Caco-2 (cell line): ENCODE measurements at regions not wholly inside any gene's neighbourhood (a gene's known extent, or its start where the extent isn't known, plus 50 kb on each side); places are given as distances from the start of the nearest gene placed in this dataset.

Experiments used
- BruUV-seq: library from RNA; stranded (reverse); fragments of 400-500 nt; replicated peaks from 2 replicates; lab custom pipeline; 2021; lab: Mats Ljungman, UMichigan
- CTCF ChIA-PET: fragments of 300-600 bp; sonication (Branson Sonifier 250); formaldehyde crosslinking; loops from one replicate; lab custom pipeline; 2022; ENCODE audit warnings: antibody characterized with exemption; lab: Charles Lee
- POLR2A ChIA-PET: fragments of 300-600 bp; sonication (Branson Sonifier 250); formaldehyde crosslinking; loops from one replicate; lab custom pipeline; 2022; ENCODE audit warnings: antibody characterized with exemption; lab: Charles Lee
- DNase-seq, 2 experiments: peaks; one replicate each; pipeline versions ENCODE4 v3.0.0 to v3.0.0-alpha.2; 2020 to 2022
- H3K27me3 ChIP-seq: replicated peaks from 2 replicates; pipeline ENCODE4 v1.6.0; 2011; ENCODE audit warnings: low read length; ENCODE audit not compliant: control insufficient read depth, insufficient read depth
- H3K36me3 ChIP-seq: 2 replicates; pipeline ENCODE4 v1.5.1; 2011; ENCODE audit warnings: low read length; ENCODE audit not compliant: control insufficient read depth, insufficient read depth
- H3K4me1 ChIP-seq: fragments of 250-450 bp; sonication (Bioruptor Pico); 2 replicates; pipeline ENCODE4 v1.5.1; 2020; ENCODE audit warnings: mild to moderate bottlenecking
- H3K4me3 ChIP-seq: 2 replicates; pipeline ENCODE4 v1.5.1; 2011; ENCODE audit warnings: low read depth, mild to moderate bottlenecking, control low read depth, low read length
- H3K9me3 ChIP-seq: fragments of 250-450 bp; sonication (Bioruptor Pico); 2 replicates; pipeline ENCODE4 v1.5.1; 2020; ENCODE audit warnings: mild to moderate bottlenecking, moderate library complexity
- H3K27ac Mint-ChIP-seq: one replicate; pipeline ENCODE4 v1.8.0; 2022; ENCODE audit warnings: mixed read lengths; ENCODE audit not compliant: unreplicated experiment
- H3K27me3 Mint-ChIP-seq: one replicate; pipeline ENCODE4 v1.8.0; 2022; ENCODE audit warnings: mixed read lengths; ENCODE audit not compliant: insufficient read depth, unreplicated experiment
- H3K36me3 Mint-ChIP-seq: one replicate; pipeline ENCODE4 v1.8.0; 2022; ENCODE audit warnings: mild to moderate bottlenecking, mixed read lengths; ENCODE audit not compliant: insufficient read depth, unreplicated experiment
- H3K4me1 Mint-ChIP-seq: one replicate; pipeline ENCODE4 v1.8.0; 2022; ENCODE audit warnings: low read depth, mixed read lengths; ENCODE audit not compliant: unreplicated experiment
- H3K4me3 Mint-ChIP-seq: one replicate; pipeline ENCODE4 v1.8.0; 2022; ENCODE audit warnings: mild to moderate bottlenecking, moderate library complexity, mixed read lengths; ENCODE audit not compliant: unreplicated experiment
- H3K9me3 Mint-ChIP-seq: one replicate; pipeline ENCODE4 v1.8.0; 2022; ENCODE audit warnings: mixed read lengths; ENCODE audit not compliant: unreplicated experiment
- intact Hi-C: fragments of 100-400 bp; cut with micrococcal nuclease; formaldehyde crosslinking; loops from one replicate; pipeline ENCODE4 v1.10.0; 2022; ENCODE audit not compliant: unreplicated experiment
- TF ChIP-seq, protein P1 (sequence below), 2 experiments: fragments of 200-600 bp in 1 of 2; IDR thresholded peaks; 1 replicate in 1 of 2; 2 replicates in 1 of 2; pipeline versions ENCODE4 v1.5.1 to v1.8.0; 2011 to 2022; ENCODE audit warnings: antibody characterized with exemption in 1 of 2, control low read depth in 1 of 2, inconsistent platforms in 1 of 2, low read depth in 1 of 2, low read length in 1 of 2, mild to moderate bottlenecking in 1 of 2, moderate library complexity in 1 of 2; ENCODE audit not compliant: insufficient read depth in 1 of 2, severe bottlenecking in 1 of 2, unreplicated experiment in 1 of 2

GRCh38 chr11:76721755-76722677 is 51.5 kb upstream of the LRRC32 start:
- ChIA-PET CTCF (interaction anchor here (0.6 to 2.2 kb wide), 39 partner anchors 9 to 711 kb away, joined by 3 to 56 read pairs (median 4); no protein-coding TSS in a partner anchor), POLR2A (no interaction called here)
- H3K36me3 ChIP-seq = no peaks in the 10 kb centered on the region
- DNase-seq = peak; percentile 85 to 91
- no peak overlapping the region for H3K4me3 ChIP-seq
- no peak overlapping the region for H3K27ac Mint-ChIP-seq
- no peak overlapping the region for H3K4me3 Mint-ChIP-seq
- H3K36me3 Mint-ChIP-seq = no peaks in the 10 kb centered on the region
- no peaks in the 10 kb centered on the region for H3K9me3 Mint-ChIP-seq
- intact Hi-C loops = no loop called here
- BruUV-seq = no TSS peak
- H3K27me3 ChIP-seq = no peaks in the 10 kb centered on the region; the same call in 1 of the 2 replicates
- H3K4me1 Mint-ChIP-seq = peaks cover 5% of the 10 kb centered on the region
- peaks cover 5% of the 10 kb centered on the region for H3K27me3 Mint-ChIP-seq
- TF ChIP-seq, protein P1, sequence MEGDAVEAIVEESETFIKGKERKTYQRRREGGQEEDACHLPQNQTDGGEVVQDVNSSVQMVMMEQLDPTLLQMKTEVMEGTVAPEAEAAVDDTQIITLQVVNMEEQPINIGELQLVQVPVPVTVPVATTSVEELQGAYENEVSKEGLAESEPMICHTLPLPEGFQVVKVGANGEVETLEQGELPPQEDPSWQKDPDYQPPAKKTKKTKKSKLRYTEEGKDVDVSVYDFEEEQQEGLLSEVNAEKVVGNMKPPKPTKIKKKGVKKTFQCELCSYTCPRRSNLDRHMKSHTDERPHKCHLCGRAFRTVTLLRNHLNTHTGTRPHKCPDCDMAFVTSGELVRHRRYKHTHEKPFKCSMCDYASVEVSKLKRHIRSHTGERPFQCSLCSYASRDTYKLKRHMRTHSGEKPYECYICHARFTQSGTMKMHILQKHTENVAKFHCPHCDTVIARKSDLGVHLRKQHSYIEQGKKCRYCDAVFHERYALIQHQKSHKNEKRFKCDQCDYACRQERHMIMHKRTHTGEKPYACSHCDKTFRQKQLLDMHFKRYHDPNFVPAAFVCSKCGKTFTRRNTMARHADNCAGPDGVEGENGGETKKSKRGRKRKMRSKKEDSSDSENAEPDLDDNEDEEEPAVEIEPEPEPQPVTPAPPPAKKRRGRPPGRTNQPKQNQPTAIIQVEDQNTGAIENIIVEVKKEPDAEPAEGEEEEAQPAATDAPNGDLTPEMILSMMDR (IDR thresholded peaks at IDR 0.05; ENCODE audit: insufficient read depth in 1 of 2, low read depth in 1 of 2, low read length in 1 of 2, severe bottlenecking in 1 of 2, unreplicated experiment in 1 of 2) = peak; percentile 98
- 0 out of 2 replicates have a peak, but pooled peaks cover 7% of the 10 kb centered on the region for H3K4me1 ChIP-seq
- H3K9me3 ChIP-seq = no peaks in the 10 kb centered on the region

DNA sequence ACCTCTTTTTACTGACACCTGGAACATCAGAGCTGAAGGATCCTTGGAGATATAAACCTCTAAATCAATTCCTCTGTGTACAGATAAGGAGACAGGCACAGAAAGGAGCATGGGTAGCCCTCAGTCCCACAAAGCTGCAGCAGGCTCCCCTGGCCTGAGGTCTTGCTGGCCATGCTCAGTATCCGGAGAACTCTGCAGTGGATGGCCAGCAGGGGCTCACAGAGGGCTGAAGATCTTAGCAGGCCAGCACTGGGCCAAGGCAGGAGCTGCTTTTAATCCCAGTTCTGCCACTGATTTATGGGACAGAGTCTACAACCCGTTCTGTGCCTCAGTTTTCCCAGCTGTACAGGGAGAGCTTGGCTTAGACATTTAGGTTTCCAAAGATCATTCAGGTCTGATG is 52.6 kb upstream of the LRRC32 start:
- Mint-ChIP-seq H3K27ac (no peak overlapping the region), H3K4me1 (peaks cover 5% of the 10 kb centered on the region), H3K9me3 (no peaks in the 10 kb centered on the region), H3K36me3 (no peaks in the 10 kb centered on the region), H3K27me3 (peaks cover 6% of the 10 kb centered on the region), H3K4me3 (no peak overlapping the region)
- Histone ChIP-seq H3K4me3 (no peak overlapping the region), H3K9me3 (no peaks in the 10 kb centered on the region), H3K36me3 (no peaks in the 10 kb centered on the region), H3K4me1 (0 out of 2 replicates have a peak, but pooled peaks cover 7% of the 10 kb centered on the region), H3K27me3 (no peaks in the 10 kb centered on the region; the same call in 1 of the 2 replicates)
- BruUV-seq = no TSS peak
- POLR2A ChIA-PET = no interaction called here
- intact Hi-C loops = no loop called here
- DNase-seq = no peak
- CTCF ChIA-PET = interaction anchor here (0.6 to 4.3 kb wide), 5 partner anchors 9 to 322 kb away, joined by 3 to 30 read pairs (median 10); no protein-coding TSS in a partner anchor
- TF ChIP-seq, protein P1 (IDR thresholded peaks at IDR 0.05; ENCODE audit: insufficient read depth in 1 of 2, low read depth in 1 of 2, low read length in 1 of 2, severe bottlenecking in 1 of 2, unreplicated experiment in 1 of 2) = peak in 1 of 2 experiments; percentile 19

DNA sequence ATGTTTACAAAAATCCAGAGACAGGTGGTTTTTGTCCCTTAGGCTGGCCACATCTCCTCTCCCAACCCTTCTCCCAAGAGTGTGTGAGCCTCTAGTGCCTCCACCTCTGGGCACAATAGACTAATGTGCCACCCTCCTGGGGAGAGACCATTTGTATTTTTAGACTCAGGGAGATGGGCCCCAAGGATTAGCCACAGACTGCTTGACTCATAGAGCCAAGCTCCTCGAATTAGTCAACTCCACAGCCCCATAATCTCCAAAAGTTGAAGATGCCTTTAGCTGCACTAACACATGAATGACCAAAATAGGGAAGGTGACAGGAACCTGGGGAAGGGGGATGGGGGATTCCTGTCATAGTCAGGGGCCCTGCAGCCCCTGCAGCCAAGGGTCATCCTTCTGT is 53.0 kb upstream of the LRRC32 start:
- Histone ChIP-seq H3K9me3 (no peaks in the 10 kb centered on the region), H3K4me1 (0 out of 2 replicates have a peak, but pooled peaks cover 7% of the 10 kb centered on the region), H3K36me3 (no peaks in the 10 kb centered on the region), H3K27me3 (no peaks in the 10 kb centered on the region; the same call in 1 of the 2 replicates), H3K4me3 (no peak overlapping the region)
- Mint-ChIP-seq H3K9me3 (no peaks in the 10 kb centered on the region), H3K4me3 (no peak overlapping the region), H3K4me1 (peaks cover 5% of the 10 kb centered on the region), H3K36me3 (no peaks in the 10 kb centered on the region), H3K27ac (no peak overlapping the region), H3K27me3 (peaks cover 6% of the 10 kb centered on the region)
- ChIA-PET CTCF (interaction anchor here (0.6 to 4.3 kb wide), 9 partner anchors 10 to 368 kb away, joined by 3 to 30 read pairs (median 5); no protein-coding TSS in a partner anchor), POLR2A (no interaction called here)
- no TSS peak for BruUV-seq
- intact Hi-C loops = no loop called here
- no peak for DNase-seq
- TF ChIP-seq, protein P1 (IDR thresholded peaks at IDR 0.05; ENCODE audit: insufficient read depth in 1 of 2, low read depth in 1 of 2, low read length in 1 of 2, severe bottlenecking in 1 of 2, unreplicated experiment in 1 of 2) = no peak
